ENCODE measurements at regions not wholly inside any gene's neighbourhood (a gene's known extent, or its start where the extent isn't known, plus 50 kb on each side); places are given as distances from the start of the nearest gene placed in this dataset.

DNA sequence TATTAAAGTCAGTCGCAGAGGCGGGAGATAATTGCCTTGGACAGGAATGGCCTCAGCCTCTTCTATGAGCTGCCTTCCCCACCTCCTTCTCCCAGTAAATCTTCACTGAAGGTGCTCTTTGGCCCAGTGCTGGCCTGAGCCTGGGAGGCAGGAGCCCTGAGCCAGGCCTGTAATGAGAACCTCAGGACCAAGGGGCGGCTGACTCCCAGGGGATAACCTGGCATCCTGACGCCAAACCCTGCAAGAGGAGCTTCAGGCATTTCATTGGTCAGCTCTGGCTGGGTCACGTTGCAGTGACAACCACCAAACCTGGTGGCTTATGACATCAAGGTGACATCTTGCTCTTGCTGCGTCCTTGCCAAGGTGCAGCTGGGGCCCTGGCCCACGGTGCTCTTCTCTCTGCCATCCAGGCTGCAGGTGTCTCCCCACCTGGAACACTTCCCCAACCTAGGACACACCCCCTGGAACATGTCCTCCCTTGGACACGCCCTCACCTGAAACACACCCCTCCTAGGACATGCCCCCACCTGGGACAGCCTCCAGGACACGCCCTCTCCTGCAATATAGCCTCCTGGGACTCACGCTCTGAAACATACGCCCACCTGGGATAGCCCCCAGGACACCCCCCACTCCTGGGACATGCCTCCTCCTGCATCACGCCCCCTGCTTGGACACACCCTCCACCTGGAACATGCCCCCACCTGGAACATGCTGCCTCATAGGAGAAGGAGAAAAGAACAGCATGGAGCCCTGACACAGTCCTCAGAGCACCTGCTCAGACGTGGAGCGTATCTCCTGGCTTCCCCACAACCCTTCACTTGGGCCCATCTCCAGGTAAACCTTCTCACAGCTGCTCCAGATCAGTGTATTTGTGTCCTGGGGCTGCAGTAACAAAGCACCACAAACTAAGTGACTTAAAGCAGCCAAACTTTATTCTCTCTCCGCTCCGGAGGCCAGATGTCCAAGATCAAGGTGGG, 333.6 kb downstream of the NPHP4 start:
- no peak for DNase-seq (ENCODE audit: low spot score)

DNA sequence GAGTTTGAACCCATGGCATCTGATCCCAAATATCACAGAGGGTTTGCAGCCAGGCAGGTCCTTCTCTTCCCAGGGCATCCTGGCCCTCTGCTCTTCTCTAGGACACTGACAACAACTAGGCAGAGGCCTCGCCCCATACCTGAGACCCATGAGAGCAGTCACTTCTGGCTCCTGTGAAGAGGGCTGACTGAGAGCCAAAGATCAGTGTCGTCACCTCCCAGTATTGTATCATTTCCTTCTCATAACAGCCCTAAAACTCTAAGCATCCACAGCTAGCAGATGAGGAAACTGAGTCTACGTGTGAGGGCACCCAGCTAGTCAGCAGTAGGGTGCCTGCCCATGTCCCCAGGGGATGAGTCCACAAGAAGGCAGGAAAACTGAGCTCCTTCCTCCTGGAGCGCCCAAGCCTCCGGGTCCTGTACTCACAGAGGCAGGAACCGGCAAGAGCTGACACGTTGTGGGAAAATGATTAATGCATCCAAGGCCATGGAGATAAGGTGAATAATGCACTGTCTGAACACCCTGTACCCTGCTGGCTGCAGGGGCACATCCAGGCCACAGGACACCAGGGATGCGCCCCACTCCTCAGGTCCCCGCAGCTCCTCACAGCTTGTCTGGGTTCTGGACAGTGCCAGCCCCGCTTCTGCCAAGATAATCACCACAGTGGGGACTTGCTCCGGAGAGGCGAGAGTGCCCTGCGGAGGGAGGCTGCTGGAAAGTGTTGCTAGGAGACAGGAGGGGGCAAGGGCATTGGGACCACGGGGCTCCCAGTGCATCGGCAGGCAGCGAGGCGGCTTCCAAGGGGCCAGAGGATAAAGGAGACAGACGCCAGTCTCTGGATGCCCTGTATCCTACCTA, 340.0 kb downstream of the NPHP4 start:
- DNase-seq (ENCODE audit: low spot score), result no peak

DNA sequence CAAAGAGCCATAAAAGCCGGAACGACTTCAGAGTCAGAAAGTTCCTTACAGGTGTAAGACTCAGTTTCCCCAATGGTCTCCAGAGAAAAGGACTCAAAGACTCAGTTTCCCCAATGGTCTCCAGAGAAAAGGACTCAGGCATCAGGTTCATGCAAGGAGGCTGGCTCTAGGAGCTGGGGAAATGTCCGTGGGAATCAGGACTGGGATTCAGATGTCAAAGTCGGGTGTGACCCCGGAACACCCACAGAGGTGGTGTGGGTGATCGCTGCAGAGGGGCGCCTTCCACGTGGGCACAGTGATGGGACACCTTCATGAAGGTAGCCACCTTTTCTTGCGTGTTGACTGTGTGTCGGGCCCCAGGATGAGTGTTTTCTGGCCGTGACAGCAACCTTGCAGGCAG, 340.8 kb downstream of the NPHP4 start:
- DNase-seq (ENCODE audit: low spot score), result no peak

DNA sequence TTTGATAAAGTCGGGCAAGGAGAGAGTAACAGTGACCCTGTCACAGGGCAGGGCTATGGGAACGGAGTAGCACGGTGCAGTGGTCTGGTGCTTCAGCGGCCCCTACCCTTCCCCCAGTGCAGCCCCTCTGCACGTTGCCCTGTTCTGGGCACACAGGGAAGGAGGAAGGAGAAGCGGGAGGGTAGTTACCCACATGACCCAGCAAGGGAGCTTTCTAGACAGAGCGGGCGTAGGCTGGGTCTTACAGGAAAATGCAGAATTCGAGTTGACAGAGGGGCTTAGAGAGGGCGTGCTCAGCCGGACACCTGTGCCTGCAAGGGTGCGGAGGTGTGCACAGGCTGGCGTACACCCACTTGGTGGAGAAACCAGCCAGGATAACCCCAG, 341.2 kb downstream of the NPHP4 start:
- no peak for DNase-seq (ENCODE audit: low spot score)

DNA sequence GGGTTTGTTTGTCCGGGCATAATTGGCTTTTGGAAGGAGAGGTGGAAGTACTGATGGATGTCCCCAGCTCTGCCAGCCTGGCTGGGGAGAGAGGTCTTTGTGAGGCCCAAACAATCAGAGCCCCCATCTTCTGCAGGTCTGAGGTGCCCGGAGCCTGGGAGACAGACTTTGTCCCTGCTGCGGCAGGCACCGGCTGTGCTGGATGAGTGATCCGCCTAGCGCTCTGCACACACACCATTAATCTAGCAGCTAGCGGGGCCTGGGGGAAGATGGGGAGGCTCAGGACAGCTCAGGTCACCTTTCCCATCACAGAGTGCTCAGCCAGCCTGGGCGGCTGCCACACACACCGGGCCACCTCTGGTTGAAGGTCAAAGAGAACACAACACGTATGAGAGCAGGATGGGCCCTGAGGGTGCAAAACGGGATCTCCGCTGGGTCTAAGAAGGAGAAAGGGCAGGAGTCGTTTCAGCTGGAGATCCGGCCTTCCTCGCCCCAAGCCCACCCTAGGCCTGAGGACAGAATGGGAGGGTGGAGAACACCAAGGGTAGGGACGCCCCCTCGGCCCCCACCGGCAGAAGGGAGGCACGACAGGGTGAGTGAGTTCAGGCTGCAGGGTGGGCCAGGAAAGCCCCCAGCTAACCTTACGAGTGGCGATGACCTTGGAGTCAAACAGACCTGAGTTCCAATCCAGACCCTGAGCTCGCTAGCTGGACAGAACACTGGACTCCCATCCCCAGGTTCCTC, 341.8 kb downstream of the NPHP4 start:
- DNase-seq (ENCODE audit: low spot score), result no peak

DNA sequence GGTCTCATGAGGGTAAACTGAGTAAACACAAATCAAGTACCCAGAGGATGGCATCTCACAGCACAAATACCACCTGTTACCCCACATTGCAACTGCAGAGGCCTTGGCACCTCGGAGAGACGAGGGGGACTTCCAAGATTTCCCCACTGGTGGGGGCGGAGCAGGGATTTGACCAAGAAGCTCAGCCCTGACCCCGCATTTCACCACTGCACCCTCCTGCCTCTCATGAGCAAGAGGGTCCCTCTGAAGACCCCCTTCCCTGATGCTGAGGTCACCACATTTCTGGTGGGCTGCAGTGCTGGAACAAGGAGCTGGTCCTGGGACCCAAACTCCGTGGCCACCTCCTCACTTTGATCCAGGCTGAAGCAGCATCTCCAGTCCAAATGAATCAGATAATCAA, 342.4 kb downstream of the NPHP4 start:
- no peak for DNase-seq (ENCODE audit: low spot score)

DNA sequence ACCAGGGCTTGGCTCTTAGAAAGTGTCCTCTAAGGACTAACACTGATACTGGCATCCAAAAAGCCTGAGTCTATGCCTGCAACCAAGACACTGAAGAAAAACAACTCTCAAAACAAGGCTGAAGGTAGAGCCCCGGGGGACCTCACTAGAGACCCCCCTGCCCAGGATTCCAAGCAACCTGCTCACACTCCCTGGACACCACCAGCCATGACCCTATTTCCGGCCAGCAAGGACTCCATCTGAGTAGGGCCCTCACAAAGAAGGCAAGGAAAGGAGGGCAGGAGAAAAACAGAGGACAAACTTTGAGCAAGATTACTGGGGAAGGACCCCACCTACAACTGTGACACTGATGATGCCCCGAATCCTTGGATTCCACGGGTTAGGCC, 343.1 kb downstream of the NPHP4 start:
- DNase-seq (ENCODE audit: low spot score), result no peak

DNA sequence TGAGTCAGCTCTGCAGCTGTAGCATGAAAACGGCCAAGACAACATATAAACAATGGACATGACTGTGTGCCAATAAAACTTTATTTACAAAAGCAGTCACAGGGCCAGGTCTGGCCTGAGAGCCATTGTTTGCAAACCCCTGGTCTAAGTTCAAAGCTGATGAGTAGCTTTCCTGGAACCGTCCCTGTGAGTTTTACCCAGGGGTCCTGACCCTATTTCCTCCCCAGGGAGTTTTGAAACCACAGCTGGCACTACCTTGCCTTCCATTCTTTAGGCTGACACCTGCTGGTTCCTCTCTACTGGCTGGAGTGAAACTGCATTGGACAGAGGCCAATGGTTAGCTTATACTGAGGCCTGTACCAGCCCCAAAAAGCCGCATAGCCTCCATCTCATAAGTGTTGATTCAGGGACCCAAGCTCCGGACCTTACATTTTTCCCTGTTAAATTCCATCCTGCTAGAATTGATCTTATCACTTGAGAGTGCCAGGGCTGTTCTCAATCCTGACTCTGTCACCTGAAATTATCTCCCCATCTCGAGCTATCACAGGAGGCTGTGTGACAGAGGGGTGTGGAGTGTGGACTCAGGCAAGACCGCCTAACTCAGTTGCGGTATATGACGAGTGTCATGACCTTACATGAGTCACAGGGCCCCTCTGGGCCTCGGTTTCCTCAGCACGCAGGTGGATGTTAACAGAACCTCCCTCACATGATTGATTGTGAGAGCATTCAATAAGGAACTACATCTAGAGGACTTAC, 343.6 kb downstream of the NPHP4 start:
- DNase-seq (ENCODE audit: low spot score), result no peak

DNA sequence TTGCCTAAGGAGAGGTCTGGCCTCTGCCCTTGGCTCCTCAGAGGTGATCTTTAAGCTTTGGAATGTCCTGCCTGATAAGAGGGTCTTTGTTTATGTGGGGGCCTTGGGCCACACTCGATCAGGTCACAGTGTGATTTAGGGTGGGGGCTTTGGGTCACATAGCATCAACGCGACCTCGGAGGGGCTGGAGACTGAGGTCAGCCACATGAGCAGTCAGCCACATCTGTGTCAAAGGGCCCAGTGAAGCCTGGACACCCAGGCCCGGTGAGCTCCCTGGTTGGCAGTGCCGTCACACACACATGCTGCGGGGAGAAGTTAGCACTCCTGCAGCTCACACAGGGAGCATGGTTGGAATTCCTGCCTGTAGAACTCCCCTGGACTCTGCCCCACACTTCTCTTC, 345.0 kb downstream of the NPHP4 start:
- DNase-seq (ENCODE audit: low spot score), result no peak

DNA sequence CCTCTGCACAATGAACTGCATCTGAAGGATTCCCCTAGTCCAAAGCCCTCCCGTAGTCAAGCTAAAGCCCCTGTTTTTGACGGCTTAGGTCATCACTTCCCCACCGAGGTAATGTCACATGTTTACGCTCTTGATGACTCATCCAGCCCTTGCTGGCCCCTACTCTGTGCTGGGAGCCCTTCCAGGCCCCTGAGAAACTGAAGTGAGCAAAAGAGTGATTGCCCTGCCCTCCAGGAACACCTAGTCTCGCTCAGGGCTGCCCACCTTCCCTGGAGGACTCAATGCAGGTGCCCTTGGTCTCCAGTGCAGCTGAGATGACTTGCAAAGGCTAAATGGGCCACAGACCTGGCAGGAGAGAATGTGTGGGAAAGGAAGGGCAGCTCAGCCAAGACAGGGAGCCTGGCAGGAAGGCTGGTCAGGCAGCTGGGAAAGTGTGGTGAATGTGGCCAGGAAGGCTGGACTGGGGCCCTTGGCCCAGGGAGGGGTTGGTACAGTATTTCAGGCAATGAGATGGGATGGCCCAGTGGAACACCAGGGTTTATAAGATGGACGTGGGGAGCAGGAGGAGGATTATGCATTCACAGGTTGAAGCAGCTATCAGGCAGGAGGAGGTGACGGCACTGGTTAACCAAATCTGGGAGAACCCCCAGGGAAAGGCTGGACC, 345.6 kb downstream of the NPHP4 start:
- no peak for DNase-seq (ENCODE audit: low spot score)

DNA sequence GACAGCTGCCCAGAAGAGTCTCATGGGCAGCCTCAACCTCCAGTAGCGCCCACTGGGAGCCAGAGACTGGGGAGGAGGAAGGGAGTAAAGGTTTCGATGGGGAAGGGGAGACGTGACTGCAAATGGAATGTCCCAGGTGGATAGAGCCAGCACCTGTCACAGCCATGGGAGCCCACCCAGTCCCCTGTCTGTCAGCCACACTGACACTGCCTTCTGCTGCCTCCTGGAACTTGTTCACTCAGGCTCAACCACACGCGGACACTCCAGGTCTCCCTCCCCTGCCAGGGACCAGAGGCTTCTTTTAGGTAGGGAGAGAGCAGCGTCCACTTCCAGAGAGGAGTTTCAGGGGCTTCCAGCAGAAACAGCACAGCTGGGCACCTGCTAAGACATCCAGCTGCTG, 346.3 kb downstream of the NPHP4 start:
- DNase-seq (ENCODE audit: low spot score), result no peak

DNA sequence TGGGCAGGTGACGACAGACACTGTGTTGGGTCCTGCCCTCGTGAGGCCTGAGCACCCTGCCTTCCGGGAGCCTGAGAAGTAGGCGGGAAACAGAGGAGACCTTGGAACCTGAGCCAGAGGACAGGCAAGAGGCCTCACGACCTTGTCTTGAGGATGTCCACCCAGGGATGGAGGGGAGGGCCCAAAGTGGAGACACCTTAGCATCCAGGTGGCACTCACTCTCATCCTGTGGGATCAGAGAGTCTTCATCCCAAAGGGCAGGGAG, 347.2 kb downstream of the NPHP4 start:
- no peak for DNase-seq (ENCODE audit: low spot score)

DNA sequence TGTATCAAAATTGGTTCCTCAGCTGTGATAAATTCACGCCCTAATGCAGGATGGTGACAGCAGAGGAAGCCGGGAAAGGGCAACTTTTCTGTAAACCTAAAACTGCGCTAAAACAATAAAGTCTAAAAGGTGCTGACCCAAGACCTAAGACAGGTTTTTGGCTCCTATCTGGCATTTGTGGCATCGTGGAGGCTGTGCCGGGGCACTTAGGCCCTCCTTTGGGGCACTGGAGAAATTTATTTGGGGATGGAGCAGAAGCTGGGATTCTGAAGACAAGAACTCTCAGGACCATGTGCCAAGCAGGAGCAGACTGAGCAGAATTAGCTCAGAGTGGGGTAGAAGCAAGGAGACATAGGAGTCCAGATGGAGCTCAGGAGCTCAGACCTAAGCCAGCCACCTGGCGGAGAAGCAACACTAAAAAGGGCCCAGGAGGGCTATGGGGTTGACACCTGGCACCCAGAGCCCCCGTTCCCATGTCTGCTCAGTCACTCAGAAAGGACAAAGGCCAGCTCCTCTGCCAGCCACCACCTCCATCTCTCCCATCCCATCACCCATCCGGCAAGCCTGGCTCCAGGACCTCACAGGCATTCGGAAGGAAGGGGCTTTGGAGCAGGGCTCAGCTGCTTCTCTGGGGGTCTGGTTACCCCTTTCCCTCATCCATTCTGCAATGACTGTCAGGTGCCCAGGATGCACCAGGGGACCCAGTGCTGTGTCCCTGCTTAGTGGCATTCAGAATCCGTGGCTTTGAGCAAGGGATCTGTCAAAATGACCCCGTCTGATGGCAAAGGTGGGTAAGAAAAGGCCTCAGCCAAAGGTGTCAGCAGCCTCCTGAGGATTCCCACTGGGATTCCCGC, 347.7 kb downstream of the NPHP4 start:
- no peak for DNase-seq (ENCODE audit: low spot score)

DNA sequence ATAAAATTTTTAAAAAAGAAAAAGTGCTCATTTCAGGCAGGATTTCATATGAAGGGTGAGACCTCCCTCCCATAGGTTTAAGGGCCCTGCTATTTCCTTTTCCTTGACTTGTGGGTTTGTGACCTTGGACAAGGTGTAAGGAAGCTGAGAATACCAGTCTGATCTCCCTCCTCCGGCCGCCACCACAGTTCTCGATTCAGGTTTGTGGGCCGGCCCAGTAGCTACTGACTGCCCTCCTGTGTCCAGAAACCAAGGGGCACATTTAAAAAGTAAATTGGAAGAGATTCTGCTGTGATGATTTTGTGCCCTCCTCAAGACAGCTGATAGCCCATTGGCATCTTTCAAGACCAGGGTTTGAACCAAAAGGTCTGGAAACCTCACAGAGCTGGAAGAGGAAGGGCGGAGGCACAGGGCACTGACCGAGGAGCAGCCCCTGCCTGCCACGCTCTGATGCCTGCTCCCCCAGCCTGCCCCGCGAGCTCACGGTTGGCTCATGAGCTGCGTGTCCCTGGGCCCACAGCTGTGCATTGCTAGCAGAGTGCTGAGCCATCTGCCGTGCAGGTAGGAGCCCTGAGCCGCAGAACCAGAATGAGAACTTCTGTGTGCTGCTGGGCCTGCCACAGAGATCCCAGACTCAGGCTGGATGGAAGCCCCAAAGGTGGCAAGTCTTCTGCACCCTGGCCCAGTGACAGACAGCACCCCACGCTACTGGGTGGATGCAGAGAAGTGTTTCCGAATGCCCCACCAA, 348.7 kb downstream of the NPHP4 start:
- no peak for DNase-seq (ENCODE audit: low spot score)

DNA sequence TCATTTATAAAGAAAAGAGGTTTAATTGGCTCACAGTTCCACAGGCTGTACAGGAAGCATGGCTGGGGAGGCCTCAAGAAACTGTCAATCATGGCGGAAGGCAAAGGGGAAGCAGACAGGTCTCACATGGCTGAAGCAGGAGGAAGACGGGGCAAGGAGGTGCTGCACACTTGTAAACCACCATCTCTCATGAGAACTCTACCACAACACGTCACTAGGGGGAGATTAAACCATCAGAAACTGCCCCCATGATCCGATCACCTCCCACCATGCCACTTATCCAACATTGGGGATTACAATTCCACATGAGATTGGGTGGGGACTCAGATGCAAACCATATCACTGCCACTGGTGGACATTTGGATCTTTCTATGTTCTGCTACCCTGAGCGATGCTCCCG, 351.4 kb downstream of the NPHP4 start:
- no peak for DNase-seq (ENCODE audit: low spot score)

DNA sequence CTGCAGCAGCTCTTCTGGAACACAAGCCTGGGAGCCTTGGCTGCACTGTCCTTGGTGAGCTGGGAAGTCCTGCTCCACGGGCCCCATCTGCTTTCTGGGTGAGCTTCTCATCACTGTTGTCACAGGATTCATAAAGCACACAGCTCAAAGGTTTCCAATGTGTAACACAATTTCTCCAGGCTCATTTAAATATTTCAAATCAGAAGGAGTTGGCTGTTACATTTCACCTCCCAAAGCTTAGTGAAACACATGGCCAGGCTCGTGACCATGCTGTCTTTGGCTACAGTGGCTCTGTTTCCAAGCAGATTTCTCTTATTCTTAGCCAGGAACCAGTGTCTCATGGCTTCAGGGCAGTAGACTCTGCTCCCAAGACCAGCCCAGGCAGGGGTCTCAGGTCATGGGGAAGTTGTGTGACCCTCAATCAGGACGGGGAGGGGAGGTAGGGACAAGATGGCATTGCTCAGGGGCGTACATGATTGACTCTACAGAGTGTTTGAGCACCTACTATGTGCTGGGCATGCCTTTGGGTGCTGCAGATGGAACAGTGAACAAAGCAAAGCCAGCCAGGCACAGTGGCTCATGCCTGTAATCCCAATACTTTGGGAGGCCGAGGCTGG, 353.0 kb downstream of the NPHP4 start:
- no peak for DNase-seq (ENCODE audit: low spot score)

DNA sequence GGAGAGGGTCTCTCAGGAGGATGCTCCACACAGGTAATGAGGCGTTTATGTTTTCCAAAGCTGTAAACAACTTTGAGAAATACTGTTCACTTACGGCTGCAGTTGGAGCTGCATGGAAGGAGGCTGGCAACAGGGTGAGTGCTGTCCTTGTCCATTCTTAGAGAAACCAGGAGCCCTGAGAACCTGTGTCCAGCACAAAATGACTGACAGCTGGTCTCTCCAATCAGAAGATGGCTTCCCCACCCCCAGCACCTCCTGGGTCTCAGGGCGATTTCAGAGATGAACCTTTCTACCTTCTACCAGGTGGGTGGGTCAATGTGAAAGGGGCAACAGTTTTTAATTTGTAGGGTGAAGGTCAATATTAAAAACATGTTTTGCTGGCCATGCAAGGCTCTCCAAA, 353.6 kb downstream of the NPHP4 start:
- no peak for DNase-seq (ENCODE audit: low spot score)

DNA sequence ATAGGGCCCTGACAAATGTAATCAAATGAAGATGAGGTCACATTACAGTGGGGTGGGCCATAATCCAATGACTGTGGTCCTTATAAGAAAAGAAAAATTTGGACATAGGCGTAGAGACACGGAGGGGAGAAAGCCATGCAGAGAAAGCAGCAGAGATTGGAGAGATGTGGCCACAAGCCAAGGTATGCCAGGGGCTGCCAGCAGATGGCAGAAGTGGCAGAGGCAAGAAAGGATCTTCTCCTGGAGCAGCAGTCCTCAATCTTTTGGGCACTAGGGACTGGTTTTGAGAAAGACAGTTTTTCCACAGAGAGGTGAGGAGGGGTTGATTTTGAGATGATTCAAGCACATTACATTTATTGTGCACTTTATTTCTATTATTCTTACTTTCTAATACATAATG, 355.1 kb downstream of the NPHP4 start:
- DNase-seq (ENCODE audit: low spot score), result no peak

DNA sequence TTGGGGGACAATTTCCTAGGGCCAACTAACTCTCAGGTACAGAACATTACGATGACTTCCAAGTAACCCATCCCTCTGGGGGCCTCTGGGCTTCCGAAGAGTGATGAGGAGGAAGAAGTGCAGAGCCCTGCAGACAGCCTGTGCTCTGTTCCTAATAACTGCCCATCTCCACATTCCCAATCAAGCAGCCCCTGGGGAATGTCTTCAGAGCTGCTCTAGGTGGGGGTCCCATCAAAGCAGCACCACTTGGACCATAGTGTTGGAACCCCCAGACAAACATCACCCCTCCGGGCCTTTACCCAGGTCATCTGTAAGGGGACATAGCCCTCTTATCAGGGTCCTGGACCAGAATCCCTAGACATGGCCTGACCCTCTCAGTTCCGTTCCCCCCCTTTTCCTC, 357.3 kb downstream of the NPHP4 start:
- no peak for DNase-seq (ENCODE audit: low spot score)

All from AG20443 (cell line).